ENCODE measurements at regions not wholly inside any gene's neighbourhood (a gene's known extent, or its start where the extent isn't known, plus 50 kb on each side); places are given as distances from the start of the nearest gene placed in this dataset.
"Not testable (repeated sequence)": the region's sequence is repeated elsewhere in the genome, so short reads cannot be mapped to it uniquely, and the experiment has no call there.

DNA sequence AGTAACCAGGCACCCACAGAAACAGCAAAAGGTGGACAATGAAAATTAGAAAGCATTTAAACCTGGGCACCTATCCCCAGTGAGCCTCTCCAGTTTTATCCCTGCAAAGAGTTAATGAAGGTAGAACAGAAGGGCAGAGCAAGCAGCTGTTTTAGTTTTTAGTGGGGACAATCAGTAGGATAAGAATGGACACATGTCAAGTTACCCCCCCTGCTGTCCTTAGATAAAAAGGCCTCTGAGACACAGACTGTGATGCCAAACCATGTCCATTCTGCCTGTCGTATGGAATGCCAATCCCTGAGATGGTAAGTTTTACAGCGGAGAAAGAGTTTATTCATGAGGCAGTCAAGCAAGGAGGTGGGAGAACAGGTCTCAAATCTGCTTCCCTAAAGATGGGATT is 162.6 kb upstream of the AGR3 start:
- peaks cover 0 to 53% (median 16%) of the 10 kb centered on the region in 12 donors for H3K4me1 ChIP-seq
- H3K36me3 ChIP-seq = no peaks in the 10 kb centered on the region
- TF ChIP-seq, protein P1, sequence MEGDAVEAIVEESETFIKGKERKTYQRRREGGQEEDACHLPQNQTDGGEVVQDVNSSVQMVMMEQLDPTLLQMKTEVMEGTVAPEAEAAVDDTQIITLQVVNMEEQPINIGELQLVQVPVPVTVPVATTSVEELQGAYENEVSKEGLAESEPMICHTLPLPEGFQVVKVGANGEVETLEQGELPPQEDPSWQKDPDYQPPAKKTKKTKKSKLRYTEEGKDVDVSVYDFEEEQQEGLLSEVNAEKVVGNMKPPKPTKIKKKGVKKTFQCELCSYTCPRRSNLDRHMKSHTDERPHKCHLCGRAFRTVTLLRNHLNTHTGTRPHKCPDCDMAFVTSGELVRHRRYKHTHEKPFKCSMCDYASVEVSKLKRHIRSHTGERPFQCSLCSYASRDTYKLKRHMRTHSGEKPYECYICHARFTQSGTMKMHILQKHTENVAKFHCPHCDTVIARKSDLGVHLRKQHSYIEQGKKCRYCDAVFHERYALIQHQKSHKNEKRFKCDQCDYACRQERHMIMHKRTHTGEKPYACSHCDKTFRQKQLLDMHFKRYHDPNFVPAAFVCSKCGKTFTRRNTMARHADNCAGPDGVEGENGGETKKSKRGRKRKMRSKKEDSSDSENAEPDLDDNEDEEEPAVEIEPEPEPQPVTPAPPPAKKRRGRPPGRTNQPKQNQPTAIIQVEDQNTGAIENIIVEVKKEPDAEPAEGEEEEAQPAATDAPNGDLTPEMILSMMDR (IDR thresholded peaks at IDR 0.05) = no peak
- no peak for TF ChIP-seq POLR2A (IDR thresholded peaks at IDR 0.05)
- no peaks in the 10 kb centered on the region for H3K9me3 ChIP-seq
- ATAC-seq (no peak), DNase-seq (no peak)
- no peak overlapping the region for H3K4me3 ChIP-seq
- intact Hi-C loops (cut with DNase I) = loop anchor here in 1 of 10 donors (5.0 kb wide), 1 partner anchor 253 kb away; the partner anchor contains the start of gene AHR
- 82 to 85% (median 83%) methylated on average over 2 of the region's 2 CpGs for WGBS, 4 donors
- H3K27me3 ChIP-seq = no peaks in the 10 kb centered on the region
- H3K27ac ChIP-seq = no peak overlapping the region

DNA sequence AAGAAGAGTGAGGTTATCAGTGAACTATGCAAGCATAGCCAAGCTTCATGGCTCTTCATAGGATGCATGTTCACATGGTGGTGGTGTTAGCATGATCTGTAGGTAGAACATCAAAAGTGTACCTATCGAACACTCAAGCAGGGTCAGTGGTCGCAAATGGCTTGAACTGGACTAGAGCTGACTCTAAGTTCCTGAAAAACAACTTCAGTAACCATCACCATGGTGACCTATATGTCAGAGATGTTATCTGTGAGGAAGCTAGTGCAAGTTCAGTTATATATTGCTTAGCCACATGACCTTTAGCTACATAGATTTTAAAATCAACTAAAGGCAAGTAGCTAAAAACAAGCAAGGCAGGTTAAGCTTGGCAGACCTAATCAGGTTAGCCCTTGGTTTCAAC is 163.1 kb upstream of the AGR3 start:
- WGBS, 4 donors = 96 to 97% (median 96%) methylated on average over 2 of the region's 2 CpGs
- H3K36me3 ChIP-seq = no peaks in the 10 kb centered on the region
- no peaks in the 10 kb centered on the region for H3K9me3 ChIP-seq
- peaks cover 0 to 48% (median 16%) of the 10 kb centered on the region in 12 donors for H3K4me1 ChIP-seq
- no peak overlapping the region for H3K4me3 ChIP-seq
- TF ChIP-seq, protein P1 (IDR thresholded peaks at IDR 0.05) = no peak
- TF ChIP-seq POLR2A (IDR thresholded peaks at IDR 0.05) = no peak
- intact Hi-C loops (cut with DNase I) = loop anchor here in 1 of 10 donors (5.0 kb wide), 1 partner anchor 252 kb away; the partner anchor contains the start of gene AHR
- H3K27ac ChIP-seq = no peak overlapping the region
- DNase-seq (no peak), ATAC-seq (no peak)
- no peaks in the 10 kb centered on the region for H3K27me3 ChIP-seq

DNA sequence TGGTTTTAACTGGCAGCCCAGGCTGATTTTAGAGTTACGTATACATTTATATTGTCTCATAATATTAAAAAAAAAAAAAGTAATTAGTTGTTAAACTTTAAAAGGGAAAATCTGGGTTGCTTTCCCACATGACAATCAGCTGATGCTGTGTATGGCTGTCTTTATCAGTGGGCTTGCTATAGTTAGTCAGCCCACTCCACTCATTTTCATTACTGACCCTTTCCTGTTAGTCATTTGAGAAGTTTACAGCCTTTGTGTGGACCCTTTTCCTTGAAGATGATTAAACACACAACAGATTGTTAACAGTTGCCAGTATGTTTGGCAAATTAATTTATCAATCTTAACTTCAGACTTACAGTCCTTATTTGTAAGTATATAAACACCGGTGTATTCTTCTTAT is 164.5 kb upstream of the AGR3 start:
- no peak overlapping the region for H3K4me3 ChIP-seq
- no peaks in the 10 kb centered on the region for H3K9me3 ChIP-seq
- H3K27ac ChIP-seq = no peak overlapping the region
- DNase-seq (no peak), ATAC-seq (no peak)
- H3K27me3 ChIP-seq = no peaks in the 10 kb centered on the region
- TF ChIP-seq, protein P1 (IDR thresholded peaks at IDR 0.05) = no peak
- no peak for TF ChIP-seq POLR2A (IDR thresholded peaks at IDR 0.05)
- no peaks in the 10 kb centered on the region for H3K36me3 ChIP-seq
- intact Hi-C loops (cut with DNase I) = no loop called here
- H3K4me1 ChIP-seq = peaks cover 0 to 34% (median 13%) of the 10 kb centered on the region in 12 donors
- WGBS, 4 donors = 94 to 97% (median 96%) methylated on average over 2 of the region's 2 CpGs

DNA sequence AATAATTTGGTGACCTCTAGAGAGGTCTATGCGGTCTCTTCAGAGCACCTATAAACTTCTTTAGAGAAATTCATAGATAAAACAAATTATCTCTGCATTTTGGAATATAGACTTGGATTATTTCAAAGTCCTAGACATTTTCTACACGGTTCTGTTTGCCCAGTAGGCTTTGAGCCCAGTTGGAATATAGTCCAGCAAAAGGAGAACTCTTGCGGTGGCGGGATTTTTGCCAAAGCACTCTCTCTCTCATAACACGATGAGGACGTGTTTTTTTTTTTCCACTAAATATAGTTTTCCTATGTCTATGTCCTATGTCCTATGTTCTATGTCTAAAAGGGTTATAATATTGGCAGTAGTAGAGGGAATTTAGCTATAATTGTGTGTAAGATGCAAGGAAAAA is 164.9 kb upstream of the AGR3 start:
- ATAC-seq (no peak), DNase-seq (peak in 1 of 5 donors; percentile 27)
- intact Hi-C loops (cut with DNase I) = no loop called here
- no peak overlapping the region for H3K27ac ChIP-seq
- H3K36me3 ChIP-seq = no peaks in the 10 kb centered on the region
- no peaks in the 10 kb centered on the region for H3K9me3 ChIP-seq
- TF ChIP-seq, protein P1 (IDR thresholded peaks at IDR 0.05) = no peak
- TF ChIP-seq POLR2A (IDR thresholded peaks at IDR 0.05) = no peak
- H3K4me1 ChIP-seq = peaks cover 0 to 30% (median 10%) of the 10 kb centered on the region in 12 donors
- 74 to 78% (median 76%) methylated on average over 6 of the region's 6 CpGs for WGBS, 4 donors
- H3K27me3 ChIP-seq = no peaks in the 10 kb centered on the region
- H3K4me3 ChIP-seq = no peak overlapping the region

DNA sequence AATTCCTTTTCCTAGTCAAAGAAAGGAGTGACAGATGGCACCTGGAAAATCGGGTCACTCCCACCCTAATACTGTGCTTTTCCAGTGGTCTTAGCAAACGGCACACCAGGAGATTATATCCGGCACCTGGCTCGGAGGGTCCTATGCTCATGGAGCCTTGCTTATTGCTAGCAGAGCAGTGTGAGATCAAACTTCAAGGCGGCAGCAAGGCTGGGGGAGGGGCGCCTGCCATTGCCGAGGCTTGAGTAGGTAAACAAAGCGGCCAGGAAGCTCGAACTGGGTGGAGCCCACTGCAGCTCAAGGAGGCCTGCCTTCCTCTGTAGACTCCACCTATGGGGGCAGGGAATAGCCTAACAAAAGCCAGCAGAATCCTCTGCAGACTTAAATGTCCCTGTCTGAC is 171.4 kb upstream of the AGR3 start:
- ATAC-seq; H3K36me3 ChIP-seq; H3K9me3 ChIP-seq; DNase-seq; H3K4me1 ChIP-seq; H3K4me3 ChIP-seq; intact Hi-C loops (cut with DNase I); H3K27ac ChIP-seq; H3K27me3 ChIP-seq: not testable (repeated sequence)
- 84 to 92% (median 88%) methylated on average over 9 of the region's 9 CpGs for WGBS, 4 donors
